Large intestine (tissue), 3 donors: ENCODE measurements at regions not wholly inside any gene's neighbourhood (a gene's known extent, or its start where the extent isn't known, plus 50 kb on each side); places are given as distances from the start of the nearest gene placed in this dataset.

ENCODE experiments used
- DNase-seq, 2 donors: peaks; one replicate each; pipeline versions ENCODE4 v3.0.0 to v3.0.0-alpha.2; 2013
- H3K27ac ChIP-seq: one replicate; pipeline ENCODE4 v1.5.1; 2013; ENCODE audit warnings: low read length
- H3K27me3 ChIP-seq: 2 replicates; pipeline ENCODE4 v1.6.1; 2013; ENCODE audit warnings: low read length; ENCODE audit not compliant: control insufficient read depth, insufficient read depth
- H3K36me3 ChIP-seq: 2 replicates; pipeline ENCODE4 v1.6.1; 2013; ENCODE audit warnings: low read length; ENCODE audit not compliant: control insufficient read depth, insufficient read depth
- H3K4me1 ChIP-seq: one replicate; pipeline ENCODE4 v1.6.1; 2013; ENCODE audit warnings: low read length; ENCODE audit not compliant: control insufficient read depth, insufficient read depth
- H3K4me3 ChIP-seq: one replicate; pipeline ENCODE4 v1.5.1; 2013; ENCODE audit warnings: low read length
- H3K9me3 ChIP-seq: one replicate; pipeline ENCODE4 v1.6.1; 2013; ENCODE audit warnings: mild to moderate bottlenecking, low read depth, low read length, moderate library complexity; ENCODE audit not compliant: control insufficient read depth
- WGBS: methylation state at CpG from one replicate; pipeline ENCODE4 v1.1.5; 2013; ENCODE audit warnings: low lambda C conversion rate; ENCODE audit not compliant: insufficient coverage; 5-methylcytosine and 5-hydroxymethylcytosine counted together

- DNase-seq: no peak
- no peaks in the 10 kb centered on the region for H3K4me1 ChIP-seq
- H3K27ac ChIP-seq: no peak overlapping the region
- H3K27me3 ChIP-seq: no peaks in the 10 kb centered on the region
- no peaks in the 10 kb centered on the region for H3K9me3 ChIP-seq
- 75% methylated on average over 1 of the region's 1 CpG for WGBS
- no peak overlapping the region for H3K4me3 ChIP-seq
- no peaks in the 10 kb centered on the region for H3K36me3 ChIP-seq
Measured at GRCh38 chr2:181240844-181241243, 216.3 kb upstream of the ITGA4 start.

GRCh38 chr2:181241366-181241765 lies 215.8 kb upstream of the ITGA4 start:
- H3K27me3 ChIP-seq: no peaks in the 10 kb centered on the region

GRCh38 chr2:181241797-181242196 lies 215.4 kb upstream of the ITGA4 start:
- Histone ChIP-seq H3K36me3 (no peaks in the 10 kb centered on the region), H3K27ac (no peak overlapping the region), H3K4me3 (no peak overlapping the region), H3K4me1 (no peaks in the 10 kb centered on the region), H3K9me3 (no peaks in the 10 kb centered on the region), H3K27me3 (no peaks in the 10 kb centered on the region)
- no peak for DNase-seq
- WGBS: no CpG with 5 or more reads among the region's 2 CpGs

More at GRCh38 chr2:181241366-181241765, 215.8 kb upstream of the ITGA4 start:
- Histone ChIP-seq H3K27ac (no peak overlapping the region), H3K9me3 (no peaks in the 10 kb centered on the region), H3K4me1 (no peaks in the 10 kb centered on the region), H3K4me3 (no peak overlapping the region), H3K36me3 (no peaks in the 10 kb centered on the region)
- WGBS: no CpG with 5 or more reads among the region's 2 CpGs
- no peak for DNase-seq

- Histone ChIP-seq H3K27me3 (no peaks in the 10 kb centered on the region), H3K4me3 (no peak overlapping the region), H3K4me1 (no peaks in the 10 kb centered on the region), H3K27ac (no peak overlapping the region), H3K36me3 (no peaks in the 10 kb centered on the region), H3K9me3 (no peaks in the 10 kb centered on the region)
- no peak for DNase-seq
- 100% methylated on average over 1 of the region's 2 CpGs for WGBS
Measured at GRCh38 chr2:181242262-181242661, 214.9 kb upstream of the ITGA4 start.

- Histone ChIP-seq H3K9me3 (no peaks in the 10 kb centered on the region), H3K27ac (no peak overlapping the region), H3K4me3 (no peak overlapping the region), H3K36me3 (no peaks in the 10 kb centered on the region), H3K27me3 (no peaks in the 10 kb centered on the region), H3K4me1 (no peaks in the 10 kb centered on the region)
- DNase-seq: no peak
Measured at GRCh38 chr2:181243319-181243718, 213.9 kb upstream of the ITGA4 start.

GRCh38 chr2:181250691-181251090 lies 206.5 kb upstream of the ITGA4 start:
- DNase-seq: peak in 1 of 2 donors; percentile 22
- Histone ChIP-seq H3K27ac (no peak overlapping the region), H3K4me1 (no peaks in the 10 kb centered on the region), H3K27me3 (no peaks in the 10 kb centered on the region), H3K36me3 (no peaks in the 10 kb centered on the region), H3K4me3 (no peak overlapping the region), H3K9me3 (no peaks in the 10 kb centered on the region)
- no CpG with 5 or more reads among the region's 1 CpG for WGBS

GRCh38 chr2:181252262-181253148 lies 204.7 kb upstream of the ITGA4 start:
- H3K27me3 ChIP-seq: no peaks in the 10 kb centered on the region
- no peak for DNase-seq
- H3K36me3 ChIP-seq: no peaks in the 10 kb centered on the region
- 100% methylated on average over 1 of the region's 5 CpGs for WGBS
- H3K4me1 ChIP-seq: no peaks in the 10 kb centered on the region
- no peaks in the 10 kb centered on the region for H3K9me3 ChIP-seq
- no peak overlapping the region for H3K4me3 ChIP-seq
- H3K27ac ChIP-seq: no peak overlapping the region

GRCh38 chr2:181253438-181253837 lies 203.7 kb upstream of the ITGA4 start:
- Histone ChIP-seq H3K36me3 (no peaks in the 10 kb centered on the region), H3K27ac (no peak overlapping the region), H3K4me3 (no peak overlapping the region), H3K9me3 (no peaks in the 10 kb centered on the region), H3K4me1 (no peaks in the 10 kb centered on the region), H3K27me3 (no peaks in the 10 kb centered on the region)
- DNase-seq: peak in 1 of 2 donors; percentile 13
- WGBS: no CpG with 5 or more reads among the region's 3 CpGs

GRCh38 chr2:181255651-181256050 lies 201.5 kb upstream of the ITGA4 start:
- no CpG with 5 or more reads among the region's 1 CpG for WGBS
- DNase-seq: no peak

GRCh38 chr2:181258720-181259119 lies 198.5 kb upstream of the ITGA4 start:
- Histone ChIP-seq H3K27me3 (no peaks in the 10 kb centered on the region), H3K9me3 (no peaks in the 10 kb centered on the region), H3K4me1 (no peaks in the 10 kb centered on the region), H3K4me3 (no peak overlapping the region), H3K36me3 (no peaks in the 10 kb centered on the region), H3K27ac (no peak overlapping the region)
- peak; percentile 38 to 63 for DNase-seq
- WGBS: no CpG with 5 or more reads among the region's 2 CpGs

More at GRCh38 chr2:181255651-181256050, 201.5 kb upstream of the ITGA4 start:
- Histone ChIP-seq H3K4me3 (no peak overlapping the region), H3K4me1 (no peaks in the 10 kb centered on the region), H3K27me3 (no peaks in the 10 kb centered on the region), H3K36me3 (no peaks in the 10 kb centered on the region), H3K27ac (no peak overlapping the region), H3K9me3 (no peaks in the 10 kb centered on the region)

GRCh38 chr2:181262782-181263181 lies 194.4 kb upstream of the ITGA4 start:
- Histone ChIP-seq H3K9me3 (no peaks in the 10 kb centered on the region), H3K4me1 (no peaks in the 10 kb centered on the region), H3K27me3 (no peaks in the 10 kb centered on the region), H3K27ac (no peak overlapping the region), H3K4me3 (no peak overlapping the region), H3K36me3 (no peaks in the 10 kb centered on the region)
- no peak for DNase-seq
